ENCODE measurements at regions not wholly inside any gene's neighbourhood (a gene's known extent, or its start where the extent isn't known, plus 50 kb on each side); places are given as distances from the start of the nearest gene placed in this dataset.

- WGBS, 2 donors (ENCODE audit: low coverage in 1 of 2) = 14% methylated on average over 1 of the region's 1 CpG; no CpG with 5 or more reads in 1 of the 2 donors
- H3K4me1 ChIP-seq = no peaks in the 10 kb centered on the region
- TF ChIP-seq POLR2A (IDR thresholded peaks at IDR 0.05) (no peak), POLR2AphosphoS5 (IDR thresholded peaks at IDR 0.05) (no peak), CTCF (IDR thresholded peaks at IDR 0.05) (no peak), EP300 (IDR thresholded peaks at IDR 0.05) (no peak)
- H3K9me3 ChIP-seq = no peaks in the 10 kb centered on the region
- H3K4me3 ChIP-seq = no peak overlapping the region
- H3K27me3 ChIP-seq = no peaks in the 10 kb centered on the region
- no peak overlapping the region for H3K27ac ChIP-seq
- no peaks in the 10 kb centered on the region for H3K36me3 ChIP-seq
- no peak for ATAC-seq
Observed at GRCh38 chr11:131203040-131203439, 167.4 kb upstream of the NTM start.

- Histone ChIP-seq H3K27me3 (no peaks in the 10 kb centered on the region), H3K9me3 (no peaks in the 10 kb centered on the region), H3K4me1 (no peaks in the 10 kb centered on the region), H3K4me3 (no peak overlapping the region), H3K27ac (no peak overlapping the region), H3K36me3 (no peaks in the 10 kb centered on the region)
- ATAC-seq = no peak
- TF ChIP-seq POLR2AphosphoS5 (IDR thresholded peaks at IDR 0.05) (no peak), POLR2A (IDR thresholded peaks at IDR 0.05) (no peak), EP300 (IDR thresholded peaks at IDR 0.05) (no peak), CTCF (IDR thresholded peaks at IDR 0.05) (no peak)
- 56 to 67% methylated on average over 1 of the region's 10 CpGs for WGBS, 2 donors (ENCODE audit: low coverage in 1 of 2)
Observed at GRCh38 chr11:131204282-131204681, 166.1 kb upstream of the NTM start.

- 74 to 92% methylated on average over 2 to 4 of the region's 11 CpGs for WGBS, 2 donors (ENCODE audit: low coverage in 1 of 2)
Observed at GRCh38 chr11:131204765-131205380, 165.5 kb upstream of the NTM start.

GRCh38 chr11:131206671-131207070 lies 163.7 kb upstream of the NTM start:
- H3K4me1 ChIP-seq = no peaks in the 10 kb centered on the region
- no peaks in the 10 kb centered on the region for H3K27me3 ChIP-seq
- WGBS, 2 donors (ENCODE audit: low coverage in 1 of 2) = 78 to 80% methylated on average over 3 of the region's 3 CpGs
- TF ChIP-seq POLR2A (IDR thresholded peaks at IDR 0.05) (no peak), CTCF (IDR thresholded peaks at IDR 0.05) (no peak), EP300 (IDR thresholded peaks at IDR 0.05) (no peak), POLR2AphosphoS5 (IDR thresholded peaks at IDR 0.05) (no peak)
- no peak overlapping the region for H3K4me3 ChIP-seq
- H3K36me3 ChIP-seq = no peaks in the 10 kb centered on the region
- no peak for ATAC-seq
- no peaks in the 10 kb centered on the region for H3K9me3 ChIP-seq
- no peak overlapping the region for H3K27ac ChIP-seq

More at GRCh38 chr11:131204765-131205380, 165.5 kb upstream of the NTM start:
- H3K4me3 ChIP-seq = no peak overlapping the region
- no peaks in the 10 kb centered on the region for H3K4me1 ChIP-seq
- no peak for TF ChIP-seq POLR2A (IDR thresholded peaks at IDR 0.05)
- no peak for TF ChIP-seq CTCF (IDR thresholded peaks at IDR 0.05)
- no peak for TF ChIP-seq EP300 (IDR thresholded peaks at IDR 0.05)
- no peak for TF ChIP-seq POLR2AphosphoS5 (IDR thresholded peaks at IDR 0.05)
- no peaks in the 10 kb centered on the region for H3K9me3 ChIP-seq
- no peak for ATAC-seq
- no peaks in the 10 kb centered on the region for H3K36me3 ChIP-seq
- H3K27me3 ChIP-seq = no peaks in the 10 kb centered on the region
- no peak overlapping the region for H3K27ac ChIP-seq

- 82 to 86% methylated on average over 4 to 6 of the region's 6 CpGs for WGBS, 2 donors (ENCODE audit: low coverage in 1 of 2)
- Histone ChIP-seq H3K9me3 (no peaks in the 10 kb centered on the region), H3K27ac (no peak overlapping the region), H3K27me3 (peaks cover 6% of the 10 kb centered on the region), H3K36me3 (no peaks in the 10 kb centered on the region), H3K4me1 (no peaks in the 10 kb centered on the region), H3K4me3 (no peak overlapping the region)
- TF ChIP-seq EP300 (IDR thresholded peaks at IDR 0.05) (no peak), CTCF (IDR thresholded peaks at IDR 0.05) (no peak), POLR2AphosphoS5 (IDR thresholded peaks at IDR 0.05) (no peak), POLR2A (IDR thresholded peaks at IDR 0.05) (no peak)
- no peak for ATAC-seq
Observed at GRCh38 chr11:131207901-131208300, 162.5 kb upstream of the NTM start.
